GM12891 (cell line): ENCODE measurements at regions not wholly inside any gene's neighbourhood (a gene's known extent, or its start where the extent isn't known, plus 50 kb on each side); places are given as distances from the start of the nearest gene placed in this dataset.

Experiments used
- POLR2A ChIP-seq: IDR thresholded peaks from 2 replicates; pipeline ENCODE4 v1.6.1; 2011; ENCODE audit warnings: low read depth, low read length, control low read depth
- POLR2AphosphoS5 ChIP-seq: IDR thresholded peaks from 2 replicates; pipeline ENCODE4 v1.6.1; 2011; ENCODE audit warnings: low read depth, low read length, control low read depth
- SPI1 ChIP-seq: IDR thresholded peaks from 2 replicates; pipeline ENCODE4 v1.6.1; 2011; ENCODE audit warnings: low read depth, low read length, control low read depth
- TAF1 ChIP-seq: IDR thresholded peaks from 2 replicates; pipeline ENCODE4 v1.6.1; 2011; ENCODE audit warnings: low read depth, low read length, control low read depth

GRCh38 chr17:13078591-13079385, 61.0 kb upstream of the ELAC2 start:
- TF ChIP-seq POLR2A, result no peak
- TF ChIP-seq POLR2AphosphoS5, result no peak
- no peak for TF ChIP-seq TAF1
- no peak for TF ChIP-seq SPI1
